ENCODE measurements at regions not wholly inside any gene's neighbourhood (a gene's known extent, or its start where the extent isn't known, plus 50 kb on each side); places are given as distances from the start of the nearest gene placed in this dataset.

DNA sequence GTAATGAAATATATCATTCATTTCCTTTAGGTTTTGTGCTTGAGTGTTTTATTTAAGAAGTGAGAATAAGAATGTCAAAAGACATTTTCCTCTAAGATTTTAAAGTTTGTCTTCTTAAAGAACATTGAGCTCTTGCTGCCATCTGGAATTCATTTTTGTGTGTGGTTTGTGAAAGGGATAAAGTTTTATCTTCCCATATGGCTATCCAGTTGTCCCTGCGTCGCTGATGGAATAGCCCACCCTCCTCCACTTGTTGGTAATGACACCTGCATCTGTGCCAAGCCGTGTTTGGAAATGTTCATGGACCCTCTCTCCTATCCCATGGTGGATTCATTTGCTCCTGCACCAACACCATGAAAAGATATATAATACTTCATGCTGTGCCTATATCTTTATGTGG, 901.5 kb downstream of the BRD1 start:
- no peaks in the 10 kb centered on the region for H3K4me1 ChIP-seq
- H3K36me3 ChIP-seq: no peaks in the 10 kb centered on the region
- peaks cover 0 to 35% (median 0%) of the 10 kb centered on the region in 3 donors for H3K27me3 ChIP-seq
- H3K27ac ChIP-seq: no peak overlapping the region
- 81 to 92% (median 87%) methylated on average over 3 of the region's 3 CpGs for WGBS, 5 donors
- DNase-seq: no peak
- intact Hi-C loops (cut with DNase I; ENCODE audit: low total_unique reads): no loop called here
- no peaks in the 10 kb centered on the region for H3K9me3 ChIP-seq
- TF ChIP-seq POLR2A (IDR thresholded peaks at IDR 0.05) (no peak), POLR2AphosphoS5 (IDR thresholded peaks at IDR 0.05) (no peak), EP300 (IDR thresholded peaks at IDR 0.05) (no peak)
- TF ChIP-seq, protein P1, sequence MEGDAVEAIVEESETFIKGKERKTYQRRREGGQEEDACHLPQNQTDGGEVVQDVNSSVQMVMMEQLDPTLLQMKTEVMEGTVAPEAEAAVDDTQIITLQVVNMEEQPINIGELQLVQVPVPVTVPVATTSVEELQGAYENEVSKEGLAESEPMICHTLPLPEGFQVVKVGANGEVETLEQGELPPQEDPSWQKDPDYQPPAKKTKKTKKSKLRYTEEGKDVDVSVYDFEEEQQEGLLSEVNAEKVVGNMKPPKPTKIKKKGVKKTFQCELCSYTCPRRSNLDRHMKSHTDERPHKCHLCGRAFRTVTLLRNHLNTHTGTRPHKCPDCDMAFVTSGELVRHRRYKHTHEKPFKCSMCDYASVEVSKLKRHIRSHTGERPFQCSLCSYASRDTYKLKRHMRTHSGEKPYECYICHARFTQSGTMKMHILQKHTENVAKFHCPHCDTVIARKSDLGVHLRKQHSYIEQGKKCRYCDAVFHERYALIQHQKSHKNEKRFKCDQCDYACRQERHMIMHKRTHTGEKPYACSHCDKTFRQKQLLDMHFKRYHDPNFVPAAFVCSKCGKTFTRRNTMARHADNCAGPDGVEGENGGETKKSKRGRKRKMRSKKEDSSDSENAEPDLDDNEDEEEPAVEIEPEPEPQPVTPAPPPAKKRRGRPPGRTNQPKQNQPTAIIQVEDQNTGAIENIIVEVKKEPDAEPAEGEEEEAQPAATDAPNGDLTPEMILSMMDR (IDR thresholded peaks at IDR 0.05): no peak
- H3K4me3 ChIP-seq: no peak overlapping the region

DNA sequence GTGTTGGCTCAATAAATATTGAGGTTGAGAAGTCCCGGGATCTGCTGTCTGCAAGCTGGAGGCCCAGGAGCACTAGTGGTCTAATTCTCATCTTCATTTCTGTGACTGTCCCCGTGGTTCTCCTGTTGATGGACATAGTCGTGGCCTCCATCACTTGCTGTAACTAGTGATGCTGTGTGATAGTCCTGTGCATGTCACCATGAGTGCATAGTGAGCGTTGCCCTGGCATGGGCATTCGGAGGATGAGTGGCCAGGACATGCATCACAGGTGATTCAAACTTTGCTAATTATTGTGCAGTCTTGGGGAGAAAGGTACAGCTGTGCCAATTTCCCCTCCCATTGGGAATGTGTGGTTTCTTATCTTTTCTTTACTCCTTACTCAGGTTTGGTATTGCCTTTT, 902.2 kb downstream of the BRD1 start:
- Histone ChIP-seq H3K27ac (no peak overlapping the region), H3K4me1 (no peaks in the 10 kb centered on the region), H3K4me3 (no peak overlapping the region), H3K9me3 (no peaks in the 10 kb centered on the region), H3K27me3 (peaks cover 0 to 42% (median under 1%) of the 10 kb centered on the region in 3 donors), H3K36me3 (no peaks in the 10 kb centered on the region)
- intact Hi-C loops (cut with DNase I; ENCODE audit: low total_unique reads): no loop called here
- WGBS, 5 donors: 82 to 86% (median 84%) methylated on average over 5 of the region's 5 CpGs
- no peak for DNase-seq
- no peak for TF ChIP-seq POLR2A (IDR thresholded peaks at IDR 0.05)
- TF ChIP-seq, protein P1 (IDR thresholded peaks at IDR 0.05): no peak
- TF ChIP-seq EP300 (IDR thresholded peaks at IDR 0.05): no peak
- no peak for TF ChIP-seq POLR2AphosphoS5 (IDR thresholded peaks at IDR 0.05)

DNA sequence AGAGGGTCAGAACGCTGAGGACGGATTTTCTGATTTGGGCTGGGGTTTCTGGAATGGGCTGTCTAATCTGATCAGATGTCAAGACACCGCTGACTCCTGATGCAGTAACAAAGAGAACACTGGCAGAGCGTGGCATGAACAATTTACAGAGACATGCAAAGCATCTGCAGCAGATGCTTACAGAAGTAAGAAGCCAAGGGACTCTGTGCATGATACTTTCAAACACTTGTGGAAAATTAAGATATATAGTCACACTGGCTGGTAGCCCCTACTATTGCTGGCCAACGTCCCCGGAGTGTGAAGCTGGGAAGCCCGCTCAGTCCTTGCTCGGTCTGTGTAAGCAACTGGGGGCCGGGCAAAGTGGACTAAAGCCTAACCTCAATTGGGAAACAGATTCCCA, 903.7 kb downstream of the BRD1 start:
- DNase-seq: no peak

DNA sequence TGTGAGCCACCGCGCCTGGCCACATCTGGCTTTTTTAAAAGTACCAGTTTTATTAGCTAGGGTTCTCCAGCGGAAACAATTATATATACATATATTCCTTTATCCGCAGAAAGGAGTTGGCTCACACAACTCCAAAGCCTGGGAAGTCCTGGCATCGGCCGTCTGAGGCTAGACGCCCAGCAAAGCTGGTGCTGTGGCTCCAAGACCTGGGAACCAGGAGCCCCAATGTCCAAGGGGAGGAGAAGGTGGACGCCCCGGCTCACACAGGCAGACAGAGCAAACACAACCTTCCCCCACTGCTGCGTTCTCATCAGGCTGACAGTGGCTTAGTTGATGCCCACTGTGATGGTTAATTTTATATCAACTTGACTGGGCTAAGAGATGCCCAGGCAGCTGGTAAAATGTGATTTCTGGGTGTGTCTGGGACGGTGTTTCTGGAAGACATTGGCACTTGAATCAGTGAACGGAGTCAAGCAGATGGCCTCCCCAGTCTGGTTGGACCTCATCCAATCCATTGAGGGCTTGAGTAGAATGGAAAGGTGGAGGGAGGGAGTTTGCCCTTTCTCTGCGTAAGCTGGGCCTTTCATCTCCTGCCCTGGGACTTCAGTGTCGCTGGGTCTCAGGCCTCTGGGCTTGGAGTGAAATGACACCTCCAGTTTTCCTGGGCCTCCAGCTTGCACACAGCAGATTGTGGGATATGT, 904.4 kb downstream of the BRD1 start:
- 81 to 90% (median 84%) methylated on average over 14 of the region's 14 CpGs for WGBS, 5 donors
- TF ChIP-seq, protein P1 (IDR thresholded peaks at IDR 0.05): no peak
- no peak for TF ChIP-seq EP300 (IDR thresholded peaks at IDR 0.05)
- TF ChIP-seq POLR2A (IDR thresholded peaks at IDR 0.05): no peak
- TF ChIP-seq POLR2AphosphoS5 (IDR thresholded peaks at IDR 0.05): no peak
- intact Hi-C loops (cut with DNase I; ENCODE audit: low total_unique reads): no loop called here
- Histone ChIP-seq H3K4me1 (no peaks in the 10 kb centered on the region), H3K27me3 (peaks cover 0 to 58% (median 6%) of the 10 kb centered on the region in 3 donors), H3K36me3 (no peaks in the 10 kb centered on the region), H3K27ac (no peak overlapping the region), H3K4me3 (no peak overlapping the region), H3K9me3 (no peaks in the 10 kb centered on the region)
- DNase-seq: peak in 1 of 2 donors; percentile 25

More for the DNA sequence above, 903.7 kb downstream of the BRD1 start:
- H3K36me3 ChIP-seq: no peaks in the 10 kb centered on the region
- H3K27me3 ChIP-seq: peaks cover 0 to 53% (median 6%) of the 10 kb centered on the region in 3 donors
- H3K27ac ChIP-seq: no peak overlapping the region
- H3K9me3 ChIP-seq: no peaks in the 10 kb centered on the region
- TF ChIP-seq, protein P1 (IDR thresholded peaks at IDR 0.05): no peak
- WGBS, 5 donors: 71 to 72% (median 71%) methylated on average over 9 of the region's 9 CpGs
- no peaks in the 10 kb centered on the region for H3K4me1 ChIP-seq
- H3K4me3 ChIP-seq: no peak overlapping the region
- intact Hi-C loops (cut with DNase I; ENCODE audit: low total_unique reads): no loop called here
